ENCODE measurements at regions not wholly inside any gene's neighbourhood (a gene's known extent, or its start where the extent isn't known, plus 50 kb on each side); places are given as distances from the start of the nearest gene placed in this dataset.
A peak's percentile ranks its signal among the peaks of the same experiment; 100 is the strongest.

DNA sequence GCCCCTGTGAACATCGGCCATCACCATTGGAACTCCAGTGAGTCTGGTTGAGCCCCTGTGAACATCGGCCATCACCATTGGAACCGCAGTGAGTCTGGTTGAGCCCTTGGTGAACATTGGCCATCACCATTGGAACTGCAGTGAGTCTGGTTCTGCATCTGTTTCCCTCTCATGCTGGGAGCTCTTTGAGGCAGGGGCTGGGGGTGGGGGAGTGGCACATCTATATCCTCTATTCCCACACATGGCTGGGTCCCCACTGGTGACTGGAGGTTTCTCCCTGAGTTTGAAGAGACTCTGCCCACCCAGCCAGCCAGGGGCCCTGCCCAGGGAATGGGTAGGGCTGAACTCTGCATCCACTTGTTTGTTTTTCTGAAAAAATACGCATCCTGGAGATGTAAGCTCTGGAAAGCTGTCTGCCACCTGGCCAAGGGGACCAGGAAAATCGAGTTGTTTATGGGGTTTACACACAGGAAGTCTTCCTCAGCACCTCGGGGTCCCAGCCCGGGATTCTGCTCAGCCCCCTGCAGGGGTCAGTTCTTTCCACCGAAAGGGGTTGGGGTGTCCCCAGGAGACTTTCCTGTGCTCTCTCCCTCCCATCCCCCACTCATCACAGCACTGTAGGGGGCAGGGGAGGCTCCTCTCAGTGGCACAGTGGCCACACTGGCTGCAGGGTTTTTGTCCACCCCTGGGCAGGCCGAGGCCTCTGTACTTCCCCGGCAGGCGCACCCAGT, 170.5 kb upstream of the GSC start:
- Mint-ChIP-seq H3K36me3 (ENCODE audit: low read depth) (no peaks in the 10 kb centered on the region), H3K4me1 (no peaks in the 10 kb centered on the region), H3K27ac (no peak overlapping the region), H3K4me3 (no peak overlapping the region), H3K27me3 (peaks cover 5% of the 10 kb centered on the region)
- no peaks in the 10 kb centered on the region for H3K9me3 ChIP-seq (ENCODE audit: control insufficient read depth, low read length, poor library complexity, severe bottlenecking)
- ATAC-seq: no peak
- no peak for DNase-seq

DNA sequence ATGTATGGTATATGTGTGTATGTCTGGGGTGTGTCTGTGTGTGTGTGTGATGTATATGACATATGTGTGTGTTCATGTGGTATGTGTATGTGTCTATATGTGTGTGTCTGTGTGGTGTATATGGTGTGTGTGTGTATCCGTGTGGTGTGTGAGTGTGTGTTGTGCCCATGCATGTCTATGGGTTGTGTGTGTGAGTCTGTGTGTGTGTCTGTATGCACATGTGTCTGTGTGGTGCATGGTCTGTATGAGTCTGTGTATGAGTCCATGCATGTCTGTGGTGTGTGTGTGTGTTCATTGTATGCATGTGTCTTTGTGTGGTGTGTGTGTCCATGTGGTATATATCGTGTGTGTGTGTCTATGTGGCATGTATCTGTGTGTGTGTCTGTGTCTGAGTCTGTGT, 168.1 kb upstream of the GSC start:
- DNase-seq: no peak
- H3K27ac Mint-ChIP-seq: no peak overlapping the region
- ATAC-seq: no peak
- no peaks in the 10 kb centered on the region for H3K36me3 Mint-ChIP-seq (ENCODE audit: low read depth)
- H3K4me1 Mint-ChIP-seq: no peaks in the 10 kb centered on the region
- no peaks in the 10 kb centered on the region for H3K27me3 Mint-ChIP-seq
- no peak overlapping the region for H3K4me3 Mint-ChIP-seq
- no peaks in the 10 kb centered on the region for H3K9me3 ChIP-seq (ENCODE audit: control insufficient read depth, low read length, poor library complexity, severe bottlenecking)

DNA sequence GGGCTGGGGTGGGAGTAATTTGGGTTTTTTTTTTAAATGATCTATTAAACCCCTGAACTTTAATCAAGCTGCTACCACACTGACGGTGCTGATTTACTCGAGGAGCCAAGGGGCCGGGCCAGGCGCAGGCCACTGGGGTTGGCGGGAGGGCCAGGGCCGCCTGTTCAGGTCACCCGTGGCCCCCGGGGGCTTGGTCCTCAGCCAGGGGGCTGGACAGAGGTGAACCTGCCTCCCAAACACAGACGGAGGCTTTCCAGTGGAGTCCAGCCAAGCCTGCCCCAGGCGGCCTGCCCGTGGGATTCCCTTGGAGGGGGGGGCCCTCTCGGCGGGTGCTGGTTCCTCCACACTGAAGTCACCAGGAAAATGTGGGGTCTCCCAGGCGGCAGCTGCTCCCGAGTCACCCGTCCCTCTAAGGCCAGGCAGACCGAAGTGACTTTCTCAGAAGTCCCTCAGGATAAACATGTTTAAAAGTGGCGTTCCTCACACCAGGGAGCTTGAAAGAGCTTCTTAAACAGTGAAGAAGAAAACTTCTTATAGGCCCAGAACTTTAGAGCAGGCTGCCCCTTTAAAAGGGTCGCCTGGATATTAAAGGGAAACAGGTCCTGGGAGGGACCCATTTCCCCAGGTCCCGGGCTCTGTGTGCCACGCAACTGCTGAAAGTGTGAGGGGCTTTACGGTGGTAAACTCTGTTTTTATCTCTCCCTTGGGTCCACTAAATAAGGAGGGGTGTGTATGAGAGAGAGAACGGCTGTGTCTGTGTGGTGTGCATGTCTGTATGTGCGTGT, 167.2 kb upstream of the GSC start:
- H3K4me3 Mint-ChIP-seq: no peak overlapping the region
- H3K27ac Mint-ChIP-seq: no peak overlapping the region
- H3K4me1 Mint-ChIP-seq: peaks cover 3% of the 10 kb centered on the region
- no peaks in the 10 kb centered on the region for H3K9me3 ChIP-seq (ENCODE audit: control insufficient read depth, low read length, poor library complexity, severe bottlenecking)
- H3K36me3 Mint-ChIP-seq (ENCODE audit: low read depth): no peaks in the 10 kb centered on the region
- no peak for ATAC-seq
- no peaks in the 10 kb centered on the region for H3K27me3 Mint-ChIP-seq
- no peak for DNase-seq

DNA sequence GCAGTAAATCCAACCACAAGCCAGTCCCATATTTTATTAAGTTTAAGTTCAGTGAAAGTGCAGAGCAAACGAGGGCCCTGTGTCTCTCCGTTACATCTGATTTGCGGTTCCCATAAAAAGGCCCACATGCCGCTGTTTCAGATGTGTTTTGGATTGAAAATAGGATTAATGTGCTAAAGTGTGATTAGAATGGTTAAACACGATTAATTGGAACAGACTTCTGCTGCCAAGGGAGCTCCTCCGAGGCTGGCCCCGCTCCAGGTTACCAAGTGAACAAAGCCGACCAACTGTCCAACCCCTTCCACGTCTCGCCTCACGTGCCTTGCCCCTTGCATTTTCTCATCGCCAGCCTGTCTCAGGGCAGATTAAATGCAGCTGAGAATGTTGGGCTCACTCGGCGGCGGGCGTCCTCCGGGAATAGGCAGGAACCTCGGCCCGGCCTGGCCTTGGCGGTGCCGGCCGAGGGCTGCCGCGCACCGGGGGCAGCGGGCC, 166.5 kb upstream of the GSC start:
- no peak for DNase-seq
- Mint-ChIP-seq H3K36me3 (ENCODE audit: low read depth) (no peaks in the 10 kb centered on the region), H3K27ac (no peak overlapping the region), H3K4me3 (no peak overlapping the region), H3K4me1 (peaks cover 6% of the 10 kb centered on the region), H3K27me3 (peaks cover 2% of the 10 kb centered on the region)
- no peaks in the 10 kb centered on the region for H3K9me3 ChIP-seq (ENCODE audit: control insufficient read depth, low read length, poor library complexity, severe bottlenecking)
- ATAC-seq: no peak

DNA sequence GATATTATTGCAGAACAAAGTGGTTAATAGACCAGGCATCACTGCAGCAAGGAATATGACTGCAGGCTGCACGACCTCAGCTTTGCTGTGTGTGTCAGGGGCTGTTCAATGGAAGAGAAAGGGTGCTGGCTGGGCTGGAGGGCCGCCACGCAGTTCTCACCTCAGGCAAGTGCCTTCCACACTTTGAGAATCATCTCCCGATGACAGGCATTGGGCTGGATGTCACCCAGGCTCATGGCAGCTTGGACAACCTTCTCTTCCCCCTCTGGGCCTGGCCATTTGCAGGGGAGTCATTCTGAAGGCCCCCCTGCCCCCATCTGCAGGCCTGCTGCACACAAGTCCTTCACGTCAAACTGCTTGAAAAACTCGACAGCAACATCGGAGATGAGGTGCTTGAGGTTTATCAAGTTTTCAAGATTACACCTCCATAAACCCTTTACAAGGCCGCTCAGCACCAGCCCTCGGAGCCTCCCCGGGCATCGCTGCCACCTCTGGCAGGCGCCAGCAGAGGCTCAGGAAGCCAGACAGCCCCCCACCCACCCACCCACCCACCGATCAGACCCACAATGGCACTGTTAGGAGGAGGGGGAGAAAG, 165.9 kb upstream of the GSC start:
- no peak overlapping the region for H3K4me3 Mint-ChIP-seq
- no peak for DNase-seq
- ATAC-seq: no peak
- no peaks in the 10 kb centered on the region for H3K9me3 ChIP-seq (ENCODE audit: control insufficient read depth, low read length, poor library complexity, severe bottlenecking)
- no peaks in the 10 kb centered on the region for H3K36me3 Mint-ChIP-seq (ENCODE audit: low read depth)
- peaks cover 5% of the 10 kb centered on the region for H3K27me3 Mint-ChIP-seq
- no peak overlapping the region for H3K27ac Mint-ChIP-seq
- peaks cover 11% of the 10 kb centered on the region for H3K4me1 Mint-ChIP-seq

DNA sequence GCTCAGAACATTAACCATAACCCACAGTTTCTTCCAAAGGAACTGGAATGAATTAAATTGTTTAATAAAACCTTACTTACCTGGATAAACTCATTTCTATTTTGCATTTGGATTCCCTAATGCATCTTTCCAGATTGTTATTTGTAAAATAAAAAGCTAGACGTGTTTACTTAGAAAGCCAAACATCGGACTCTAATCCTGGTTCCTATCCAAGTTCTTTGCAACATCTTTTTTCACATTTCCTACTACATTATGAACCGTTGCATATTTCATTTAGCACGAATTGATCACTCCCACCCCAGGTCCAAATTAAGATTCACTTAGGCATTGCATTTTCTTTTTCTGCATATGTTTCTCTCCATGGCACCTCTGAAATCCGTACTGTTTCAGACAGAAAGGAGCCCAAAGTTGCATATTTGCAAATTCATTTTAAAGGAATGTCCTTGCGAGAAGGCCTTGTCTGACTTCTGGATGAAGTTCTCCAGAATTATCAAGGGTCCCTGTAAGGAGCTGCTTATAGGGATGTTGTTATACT, 164.4 kb upstream of the GSC start:
- peaks cover 14% of the 10 kb centered on the region for H3K4me1 Mint-ChIP-seq
- no peaks in the 10 kb centered on the region for H3K36me3 Mint-ChIP-seq (ENCODE audit: low read depth)
- H3K4me3 Mint-ChIP-seq: no peak overlapping the region

DNA sequence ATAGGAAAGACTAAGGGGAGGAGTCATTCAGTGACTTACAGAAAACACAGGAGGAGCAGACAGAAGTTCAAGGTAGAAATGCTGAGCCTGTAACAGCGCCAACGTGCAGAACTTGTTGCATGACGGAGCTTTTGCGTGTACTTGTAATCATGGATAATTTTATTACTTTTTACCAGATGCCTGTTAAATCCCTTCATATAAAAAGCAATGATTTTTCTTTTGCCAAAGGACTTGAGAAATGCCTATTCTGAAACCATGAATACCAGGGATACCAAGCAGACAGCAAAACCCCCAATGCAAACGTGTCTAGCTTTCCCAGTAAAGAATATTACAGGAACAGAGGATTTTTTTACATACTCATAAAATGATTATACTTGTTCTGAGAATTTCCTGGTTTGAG, 163.6 kb upstream of the GSC start:
- no peaks in the 10 kb centered on the region for H3K9me3 ChIP-seq (ENCODE audit: control insufficient read depth, low read length, poor library complexity, severe bottlenecking)
- ATAC-seq (no peak), DNase-seq (no peak)
- Mint-ChIP-seq H3K36me3 (ENCODE audit: low read depth) (no peaks in the 10 kb centered on the region), H3K4me3 (no peak overlapping the region), H3K27ac (no peak overlapping the region), H3K27me3 (peaks cover 5% of the 10 kb centered on the region), H3K4me1 (peaks cover 14% of the 10 kb centered on the region)

More for the DNA sequence above, 164.4 kb upstream of the GSC start:
- no peaks in the 10 kb centered on the region for H3K9me3 ChIP-seq (ENCODE audit: control insufficient read depth, low read length, poor library complexity, severe bottlenecking)
- Mint-ChIP-seq H3K27ac (no peak overlapping the region), H3K27me3 (peaks cover 5% of the 10 kb centered on the region)
- DNase-seq (no peak), ATAC-seq (no peak)

DNA sequence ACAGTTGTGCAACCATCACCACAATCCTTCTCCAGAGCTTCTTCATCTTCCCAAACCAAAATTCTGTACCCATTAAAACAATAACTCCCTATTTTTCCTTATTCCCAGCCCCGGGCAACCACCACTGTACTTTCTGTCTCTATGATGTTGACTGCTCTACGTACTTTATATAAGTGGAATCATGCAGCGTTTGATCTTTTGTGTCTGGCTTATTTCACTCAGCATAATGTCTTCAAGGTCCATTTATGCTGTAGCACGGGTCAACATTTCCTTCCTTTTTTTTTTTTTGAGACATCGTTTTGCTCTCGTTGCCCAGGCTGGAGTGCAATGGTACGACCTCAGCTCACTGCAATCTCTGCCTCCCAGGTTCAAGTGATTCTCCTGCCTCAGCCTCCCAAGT, 162.7 kb upstream of the GSC start:
- Mint-ChIP-seq H3K27me3 (peaks cover 5% of the 10 kb centered on the region), H3K36me3 (ENCODE audit: low read depth) (no peaks in the 10 kb centered on the region), H3K27ac (no peak overlapping the region), H3K4me3 (no peak overlapping the region), H3K4me1 (peaks cover 14% of the 10 kb centered on the region)
- DNase-seq: no peak
- ATAC-seq: no peak
- H3K9me3 ChIP-seq (ENCODE audit: control insufficient read depth, low read length, poor library complexity, severe bottlenecking): no peaks in the 10 kb centered on the region

DNA sequence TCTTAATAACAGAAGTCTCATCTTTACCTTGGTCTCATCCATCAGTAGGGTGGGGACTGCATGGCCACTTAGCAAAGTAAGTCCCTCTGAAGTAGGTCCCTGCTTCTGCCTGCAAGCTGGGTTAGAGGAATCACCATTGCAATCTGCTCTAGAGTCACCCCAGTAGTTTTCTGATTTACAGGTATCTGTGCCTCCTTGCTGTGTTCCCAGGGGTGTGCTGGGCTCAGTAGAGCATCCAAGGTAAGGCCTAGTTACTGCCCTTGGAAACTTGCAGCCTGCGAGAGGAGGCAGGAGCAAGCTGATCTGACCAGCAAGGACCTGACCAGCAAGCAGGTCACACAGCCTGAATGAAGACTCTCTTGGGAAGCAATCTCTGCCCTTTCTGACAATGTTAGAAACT, 160.8 kb upstream of the GSC start:
- peak overlapping the region; percentile 84 for H3K27ac Mint-ChIP-seq
- H3K4me1 Mint-ChIP-seq: peaks cover 14% of the 10 kb centered on the region
- H3K36me3 Mint-ChIP-seq (ENCODE audit: low read depth): no peaks in the 10 kb centered on the region
- DNase-seq (no peak), ATAC-seq (no peak)
- peaks cover 5% of the 10 kb centered on the region for H3K27me3 Mint-ChIP-seq
- no peaks in the 10 kb centered on the region for H3K9me3 ChIP-seq (ENCODE audit: control insufficient read depth, low read length, poor library complexity, severe bottlenecking)
- no peak overlapping the region for H3K4me3 Mint-ChIP-seq

DNA sequence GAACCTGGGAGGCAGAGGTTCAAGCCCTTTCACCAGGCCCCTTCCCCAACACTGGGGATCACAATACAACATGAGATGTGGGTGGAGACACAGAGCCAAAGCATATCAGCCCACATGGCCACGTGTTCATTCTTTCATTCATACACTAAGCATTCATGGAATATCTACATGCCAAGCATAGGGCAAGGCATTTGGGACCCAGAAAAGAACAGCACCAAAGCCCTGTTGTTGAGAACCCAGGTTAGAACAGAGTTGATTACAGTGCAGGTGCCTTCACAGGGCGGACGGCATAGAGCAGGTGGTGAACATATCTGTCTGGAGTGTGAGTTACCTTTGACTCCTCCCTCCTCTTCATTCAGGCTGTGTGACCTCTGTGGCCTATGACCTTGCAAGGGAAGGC, 159.4 kb upstream of the GSC start:
- no peak for ATAC-seq
- no peaks in the 10 kb centered on the region for H3K36me3 Mint-ChIP-seq (ENCODE audit: low read depth)

DNA sequence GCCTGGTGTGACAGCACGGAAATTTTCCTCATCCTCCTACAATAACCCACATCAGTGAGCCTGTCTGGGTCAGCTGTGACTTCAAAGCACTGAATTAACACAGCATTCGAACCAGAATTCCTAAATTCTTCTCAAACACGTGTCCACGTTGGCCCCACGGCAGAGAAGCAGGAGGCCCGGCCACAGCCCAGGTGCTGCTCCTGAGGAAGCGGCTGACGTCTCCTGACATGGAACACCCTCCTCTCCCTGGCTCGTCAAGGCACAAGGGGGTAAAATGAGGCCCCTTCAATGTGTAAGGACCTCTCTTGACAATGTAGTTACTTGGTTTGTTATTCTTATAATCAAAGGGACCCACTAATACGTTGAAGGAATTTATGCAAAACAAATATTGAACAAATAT, 156.3 kb upstream of the GSC start:
- peaks cover under 1% of the 10 kb centered on the region for H3K27me3 Mint-ChIP-seq
- H3K9me3 ChIP-seq (ENCODE audit: control insufficient read depth, low read length, poor library complexity, severe bottlenecking): no peaks in the 10 kb centered on the region
- ATAC-seq (no peak), DNase-seq (no peak)
- H3K4me3 Mint-ChIP-seq: no peak overlapping the region
- H3K27ac Mint-ChIP-seq: no peak overlapping the region
- H3K4me1 Mint-ChIP-seq: peaks cover 6% of the 10 kb centered on the region
- H3K36me3 Mint-ChIP-seq (ENCODE audit: low read depth): no peaks in the 10 kb centered on the region

More for the DNA sequence above, 159.4 kb upstream of the GSC start:
- DNase-seq: no peak
- no peak overlapping the region for H3K27ac Mint-ChIP-seq
- H3K27me3 Mint-ChIP-seq: peaks cover 5% of the 10 kb centered on the region
- H3K4me3 Mint-ChIP-seq: no peak overlapping the region
- H3K9me3 ChIP-seq (ENCODE audit: control insufficient read depth, low read length, poor library complexity, severe bottlenecking): no peaks in the 10 kb centered on the region
- peaks cover 14% of the 10 kb centered on the region for H3K4me1 Mint-ChIP-seq

DNA sequence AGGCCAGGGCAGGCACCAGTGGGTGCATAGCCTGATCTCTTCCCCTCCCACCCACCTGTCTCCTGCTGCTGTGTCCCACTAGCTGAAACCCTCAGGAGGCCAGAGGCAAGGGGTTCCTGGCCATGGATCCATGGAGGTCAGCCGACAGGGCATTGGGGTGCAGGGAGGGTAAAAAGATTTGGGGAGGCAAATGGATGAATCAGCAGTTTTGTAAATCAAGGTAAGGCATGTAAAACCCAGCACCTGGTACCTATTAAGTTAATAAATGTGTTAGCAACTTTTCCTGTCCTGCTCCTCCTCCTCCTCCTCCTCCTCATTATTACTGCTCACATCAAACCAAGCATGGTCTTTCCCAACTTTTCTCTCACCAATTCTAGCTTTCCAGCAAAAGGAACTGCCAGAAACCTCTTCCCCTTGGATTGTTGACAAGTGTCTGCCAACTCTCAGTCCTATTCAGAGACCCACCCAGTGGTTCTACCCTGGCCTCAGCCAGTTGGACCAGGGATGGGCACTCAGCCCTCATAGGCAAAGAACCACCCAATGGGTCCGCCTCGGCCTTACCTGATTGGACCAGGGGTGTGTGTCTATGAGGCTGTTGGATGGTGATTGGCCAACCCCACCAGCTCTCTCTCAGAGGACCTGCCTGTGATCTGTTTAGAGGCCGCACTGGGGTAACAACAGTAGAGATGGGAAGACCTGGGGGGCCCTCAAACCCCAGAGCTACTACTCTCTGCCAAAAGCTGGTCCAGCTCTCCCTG, 155.7 kb upstream of the GSC start:
- no peaks in the 10 kb centered on the region for H3K9me3 ChIP-seq (ENCODE audit: control insufficient read depth, low read length, poor library complexity, severe bottlenecking)

DNA sequence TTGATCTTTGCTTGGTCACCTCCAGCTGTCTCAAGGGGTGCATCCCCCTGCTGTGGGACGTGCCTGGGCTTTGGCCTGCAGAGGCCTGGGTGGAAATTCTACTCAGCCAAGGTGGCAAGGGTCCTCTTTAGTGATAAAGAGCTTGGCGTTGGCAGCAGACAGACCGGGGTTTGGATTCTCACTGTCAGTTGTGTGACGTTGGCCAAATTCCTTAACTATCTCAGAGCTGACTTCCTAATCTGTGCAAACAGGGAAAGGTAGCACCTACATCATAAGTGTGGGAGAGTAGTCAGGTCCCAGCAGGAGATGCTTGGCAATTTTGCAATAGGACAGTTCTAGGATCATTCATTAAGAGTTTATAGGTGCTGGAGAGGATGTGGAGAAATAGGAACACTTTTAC, 154.3 kb upstream of the GSC start:
- H3K9me3 ChIP-seq (ENCODE audit: control insufficient read depth, low read length, poor library complexity, severe bottlenecking): no peaks in the 10 kb centered on the region
- ATAC-seq: no peak
- H3K36me3 Mint-ChIP-seq (ENCODE audit: low read depth): no peaks in the 10 kb centered on the region
- peaks cover 2% of the 10 kb centered on the region for H3K27me3 Mint-ChIP-seq
- H3K4me1 Mint-ChIP-seq: no peaks in the 10 kb centered on the region
- H3K4me3 Mint-ChIP-seq: no peak overlapping the region
- H3K27ac Mint-ChIP-seq: no peak overlapping the region
- DNase-seq: no peak

More for the DNA sequence above, 155.7 kb upstream of the GSC start:
- H3K36me3 Mint-ChIP-seq (ENCODE audit: low read depth): no peaks in the 10 kb centered on the region
- ATAC-seq (no peak), DNase-seq (no peak)
- H3K4me3 Mint-ChIP-seq: no peak overlapping the region
- H3K27me3 Mint-ChIP-seq: no peaks in the 10 kb centered on the region
- H3K4me1 Mint-ChIP-seq: peaks cover 3% of the 10 kb centered on the region
- no peak overlapping the region for H3K27ac Mint-ChIP-seq

All from T-helper 17 cell (primary cell).